H9 (cell line): ENCODE measurements at regions not wholly inside any gene's neighbourhood (a gene's known extent, or its start where the extent isn't known, plus 50 kb on each side); places are given as distances from the start of the nearest gene placed in this dataset.

Experiments
- DNase-seq: peaks from one replicate; pipeline ENCODE4 v3.0.0-alpha.2; 2017
- H2AFZ ChIP-seq: one replicate; pipeline ENCODE4 v1.6.1; 2013; ENCODE audit warnings: mild to moderate bottlenecking, low read length, control low read depth, moderate library complexity
- H2AK5ac ChIP-seq: 2 replicates; pipeline ENCODE4 v1.6.1; 2013; ENCODE audit warnings: low read length, control low read depth, mixed read lengths; ENCODE audit not compliant: insufficient read length
- H2BK120ac ChIP-seq: one replicate; pipeline ENCODE4 v1.6.1; 2013; ENCODE audit warnings: low read depth, mild to moderate bottlenecking, low read length, control low read depth, inconsistent platforms; ENCODE audit not compliant: poor library complexity, severe bottlenecking
- H2BK12ac ChIP-seq: 2 replicates; pipeline ENCODE4 v1.6.1; 2013; ENCODE audit warnings: low read length, control low read depth, mixed read lengths, low read depth; ENCODE audit not compliant: insufficient read length
- H2BK15ac ChIP-seq: 2 replicates; pipeline ENCODE4 v1.6.1; 2013; ENCODE audit warnings: low read depth, low read length, control low read depth
- H2BK20ac ChIP-seq: one replicate; pipeline ENCODE4 v1.6.1; 2013; ENCODE audit warnings: low read depth, mild to moderate bottlenecking, low read length, control low read depth, inconsistent platforms; ENCODE audit not compliant: poor library complexity, severe bottlenecking
- H2BK5ac ChIP-seq: 2 replicates; pipeline ENCODE4 v1.6.1; 2013; ENCODE audit warnings: low read length, control low read depth, mixed read lengths; ENCODE audit not compliant: insufficient read length
- H3K14ac ChIP-seq: 2 replicates; pipeline ENCODE4 v1.6.1; 2013; ENCODE audit warnings: low read length, control low read depth; ENCODE audit not compliant: insufficient read depth
- H3K18ac ChIP-seq: 2 replicates; pipeline ENCODE4 v1.6.1; 2013; ENCODE audit warnings: low read depth, mild to moderate bottlenecking, mixed read lengths, low read length, control low read depth; ENCODE audit not compliant: insufficient read length
- H3K23ac ChIP-seq: 2 replicates; pipeline ENCODE4 v1.6.1; 2013; ENCODE audit warnings: low read length, control low read depth, mixed read lengths, low read depth; ENCODE audit not compliant: insufficient read length
- H3K23me2 ChIP-seq: 2 replicates; pipeline ENCODE4 v1.6.1; 2013; ENCODE audit warnings: low read depth, mild to moderate bottlenecking, mixed read lengths, low read length, control low read depth; ENCODE audit not compliant: insufficient read length, poor library complexity, severe bottlenecking
- H3K27ac ChIP-seq: 2 replicates; pipeline ENCODE4 v1.5.1; 2013; ENCODE audit warnings: low read length, control low read depth, mixed read lengths, low read depth; ENCODE audit not compliant: insufficient read length
- H3K27me3 ChIP-seq: 2 replicates; pipeline ENCODE4 v1.6.1; 2013; ENCODE audit warnings: low read length, control low read depth, inconsistent platforms; ENCODE audit not compliant: insufficient read depth
- H3K4ac ChIP-seq: 2 replicates; pipeline ENCODE4 v1.6.1; 2013; ENCODE audit warnings: low read depth, mild to moderate bottlenecking, control low read depth, inconsistent platforms, low read length, moderate library complexity
- H3K4me1 ChIP-seq: 2 replicates; pipeline ENCODE4 v1.6.1; 2013; ENCODE audit warnings: low read length, control low read depth, inconsistent platforms; ENCODE audit not compliant: insufficient read depth
- H3K4me2 ChIP-seq: 2 replicates; pipeline ENCODE4 v1.6.1; 2013; ENCODE audit warnings: low read length, control low read depth, mixed read lengths; ENCODE audit not compliant: insufficient read length, insufficient read depth
- H3K56ac ChIP-seq: 2 replicates; pipeline ENCODE4 v1.6.1; 2013; ENCODE audit warnings: low read depth, mild to moderate bottlenecking, mixed read lengths, low read length, control low read depth; ENCODE audit not compliant: insufficient read length
- H3K79me1 ChIP-seq: 2 replicates; pipeline ENCODE4 v1.6.1; 2013; ENCODE audit warnings: low read depth, mild to moderate bottlenecking, moderate library complexity, low read length, control low read depth, inconsistent platforms; ENCODE audit not compliant: insufficient read depth, poor library complexity, severe bottlenecking
- H3K79me2 ChIP-seq: 2 replicates; pipeline ENCODE4 v1.6.1; 2013; ENCODE audit warnings: low read length, control low read depth, inconsistent platforms; ENCODE audit not compliant: insufficient read depth
- H3K9ac ChIP-seq: 2 replicates; pipeline ENCODE4 v1.6.1; 2013; ENCODE audit warnings: low read length, control low read depth, mixed read lengths; ENCODE audit not compliant: insufficient read length; ENCODE audit errors: extremely low read depth
- H3K9me3 ChIP-seq: one replicate; pipeline ENCODE4 v1.6.1; 2013; ENCODE audit warnings: low read depth, low read length, inconsistent platforms; ENCODE audit not compliant: control insufficient read depth
- H3T11ph ChIP-seq: one replicate; pipeline ENCODE4 v1.6.1; 2013; ENCODE audit warnings: mild to moderate bottlenecking, low read length, control low read depth, inconsistent platforms
- H4K20me1 ChIP-seq: one replicate; pipeline ENCODE4 v1.6.1; 2013; ENCODE audit not compliant: control insufficient read depth, insufficient read length, insufficient read depth
- H4K5ac ChIP-seq: 2 replicates; pipeline ENCODE4 v1.6.1; 2013; ENCODE audit warnings: low read depth, mild to moderate bottlenecking, mixed read lengths, low read length, control low read depth; ENCODE audit not compliant: insufficient read length
- H4K8ac ChIP-seq: replicated peaks from 2 replicates; pipeline ENCODE4 v1.6.1; 2013; ENCODE audit warnings: low read length, control low read depth, mixed read lengths, low read depth; ENCODE audit not compliant: insufficient read length
- H4K91ac ChIP-seq: 2 replicates; pipeline ENCODE4 v1.6.1; 2013; ENCODE audit warnings: low read depth, mild to moderate bottlenecking, moderate library complexity, mixed read lengths, low read length, control low read depth; ENCODE audit not compliant: insufficient read length
- H3K27ac Mint-ChIP-seq, 3 experiments: 2 replicates in 2 of 3; 3 replicates in 1 of 3; pipeline ENCODE4 v1.8.0; 2020 to 2021; ENCODE audit warnings: mixed read lengths in 3 of 3, mild to moderate bottlenecking in 1 of 3, moderate library complexity in 1 of 3
- H3K27me3 Mint-ChIP-seq: 2 replicates; pipeline ENCODE4 v1.8.0; 2021; ENCODE audit warnings: low read depth, mild to moderate bottlenecking, moderate library complexity, mixed read lengths
- H3K36me3 Mint-ChIP-seq, 3 experiments: 2 replicates in 2 of 3; 3 replicates in 1 of 3; pipeline ENCODE4 v1.8.0; 2020 to 2021; ENCODE audit warnings: low read depth in 3 of 3, mixed read lengths in 3 of 3; ENCODE audit not compliant: insufficient read depth in 1 of 3
- H3K4me1 Mint-ChIP-seq, 2 experiments: 2 replicates each; pipeline ENCODE4 v1.8.0; 2020; ENCODE audit warnings: mixed read lengths in 2 of 2
- H3K4me3 Mint-ChIP-seq, 2 experiments: 2 replicates in 1 of 2; 3 replicates in 1 of 2; pipeline ENCODE4 v1.8.0; 2020 to 2021; ENCODE audit warnings: mild to moderate bottlenecking in 2 of 2, mixed read lengths in 2 of 2, moderate library complexity in 1 of 2
- H3K9me3 Mint-ChIP-seq, 2 experiments: 2 replicates in 1 of 2; 3 replicates in 1 of 2; pipeline ENCODE4 v1.8.0; 2020; ENCODE audit warnings: mild to moderate bottlenecking in 2 of 2, mixed read lengths in 2 of 2, moderate library complexity in 1 of 2
- WGBS: extraction: QIAGEN DNeasy Blood & Tissue Kit; methylation state at CpG from one replicate; pipeline ENCODE4 v1.1.7; 2013; ENCODE audit warnings: missing lambda C conversion rate, low lambda C conversion rate, mixed read lengths; ENCODE audit not compliant: insufficient read length; ENCODE audit errors: extremely low coverage; 5-methylcytosine and 5-hydroxymethylcytosine counted together
- TF ChIP-seq, protein P1 (sequence below): fragments of 200-600 bp; sonication (generic); conservative IDR thresholded peaks from 3 replicates; pipeline ENCODE4 v1.8.0; 2021; ENCODE audit warnings: antibody characterized with exemption, mild to moderate bottlenecking

DNA sequence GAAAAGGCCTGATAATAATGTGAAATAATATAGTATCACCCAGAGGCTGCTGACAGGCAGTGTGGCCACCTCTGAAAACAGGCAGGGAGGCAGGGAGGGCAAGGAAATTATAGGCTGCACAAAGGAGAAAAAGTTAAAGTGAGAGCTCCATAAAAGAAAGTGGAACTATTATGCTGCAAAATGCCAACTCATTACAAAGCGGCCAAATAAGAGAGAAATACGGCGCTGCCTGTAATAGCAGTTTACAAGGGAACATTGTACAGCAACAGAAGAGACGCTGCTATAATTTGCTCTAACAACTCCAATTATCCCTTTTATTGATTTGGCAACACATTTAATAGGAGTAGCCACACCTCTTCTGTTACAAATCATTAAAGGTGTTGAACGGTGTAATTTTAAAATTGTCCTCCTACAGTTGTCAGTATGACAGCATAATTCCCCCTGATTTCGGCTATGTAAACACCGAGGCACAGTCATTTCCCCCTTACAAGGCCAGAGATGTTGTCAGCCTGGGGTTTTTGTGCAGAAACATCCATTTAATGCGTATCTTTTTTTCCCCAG lies 120.3 kb downstream of the MRM1 start:
- H3K23me2 ChIP-seq: peaks cover 3% of the 10 kb centered on the region
- no peaks in the 10 kb centered on the region for H3K79me1 ChIP-seq
- no peak for DNase-seq
- no peak overlapping the region for H3K4ac ChIP-seq
- no peak overlapping the region for H4K8ac ChIP-seq
- H3K4me1 ChIP-seq: peaks cover 8% of the 10 kb centered on the region; the same call in 1 of the 2 replicates
- H3K79me2 ChIP-seq: no peaks in the 10 kb centered on the region
- H2BK20ac ChIP-seq: no peak overlapping the region
- no peak overlapping the region for H3K27ac Mint-ChIP-seq
- H3T11ph ChIP-seq: no peak overlapping the region
- H2BK120ac ChIP-seq: no peak overlapping the region
- no CpG with 5 or more reads among the region's 8 CpGs for WGBS
- H3K23ac ChIP-seq: no peak overlapping the region
- H4K91ac ChIP-seq: no peak overlapping the region
- H3K27ac ChIP-seq: no peak overlapping the region
- peaks cover 15 to 33% of the 10 kb centered on the region in 2 experiments for H3K4me1 Mint-ChIP-seq
- peak overlapping the region; percentile 51 to 73 for H3K4me3 Mint-ChIP-seq
- no peak overlapping the region for H2AK5ac ChIP-seq
- no peak overlapping the region for H2BK5ac ChIP-seq
- peak overlapping the region; percentile 33 for H2AFZ ChIP-seq
- no peaks in the 10 kb centered on the region for H3K27me3 ChIP-seq
- H3K27me3 Mint-ChIP-seq: peaks cover 10% of the 10 kb centered on the region
- H4K5ac ChIP-seq: no peak overlapping the region
- H3K14ac ChIP-seq: no peak overlapping the region
- no peaks in the 10 kb centered on the region for H3K9me3 ChIP-seq
- H3K9me3 Mint-ChIP-seq: no peaks in the 10 kb centered on the region
- H3K18ac ChIP-seq: no peak overlapping the region
- no peak overlapping the region for H2BK12ac ChIP-seq
- H3K9ac ChIP-seq: no peak overlapping the region
- H3K36me3 Mint-ChIP-seq: no peaks in the 10 kb centered on the region
- H3K4me2 ChIP-seq: peak overlapping the region; percentile 48
- no peak overlapping the region for H2BK15ac ChIP-seq
- no peaks in the 10 kb centered on the region for H4K20me1 ChIP-seq
- H3K56ac ChIP-seq: no peak overlapping the region
- TF ChIP-seq, protein P1, sequence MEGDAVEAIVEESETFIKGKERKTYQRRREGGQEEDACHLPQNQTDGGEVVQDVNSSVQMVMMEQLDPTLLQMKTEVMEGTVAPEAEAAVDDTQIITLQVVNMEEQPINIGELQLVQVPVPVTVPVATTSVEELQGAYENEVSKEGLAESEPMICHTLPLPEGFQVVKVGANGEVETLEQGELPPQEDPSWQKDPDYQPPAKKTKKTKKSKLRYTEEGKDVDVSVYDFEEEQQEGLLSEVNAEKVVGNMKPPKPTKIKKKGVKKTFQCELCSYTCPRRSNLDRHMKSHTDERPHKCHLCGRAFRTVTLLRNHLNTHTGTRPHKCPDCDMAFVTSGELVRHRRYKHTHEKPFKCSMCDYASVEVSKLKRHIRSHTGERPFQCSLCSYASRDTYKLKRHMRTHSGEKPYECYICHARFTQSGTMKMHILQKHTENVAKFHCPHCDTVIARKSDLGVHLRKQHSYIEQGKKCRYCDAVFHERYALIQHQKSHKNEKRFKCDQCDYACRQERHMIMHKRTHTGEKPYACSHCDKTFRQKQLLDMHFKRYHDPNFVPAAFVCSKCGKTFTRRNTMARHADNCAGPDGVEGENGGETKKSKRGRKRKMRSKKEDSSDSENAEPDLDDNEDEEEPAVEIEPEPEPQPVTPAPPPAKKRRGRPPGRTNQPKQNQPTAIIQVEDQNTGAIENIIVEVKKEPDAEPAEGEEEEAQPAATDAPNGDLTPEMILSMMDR: no peak
